Activated CD4-positive, alpha-beta memory T cell treated with anti-CD3 and anti-CD28 coated beads for 36 hours (primary cell): ENCODE measurements at regions not wholly inside any gene's neighbourhood (a gene's known extent, or its start where the extent isn't known, plus 50 kb on each side); places are given as distances from the start of the nearest gene placed in this dataset.

ENCODE experiments used
- CTCF ChIA-PET: fragments of 350-600 bp; sonication (Branson Sonifier 250); formaldehyde crosslinking; loops from one replicate; lab custom pipeline; 2021; ENCODE audit warnings: antibody characterized with exemption, inconsistent platforms; lab: Charles Lee
- POLR2A ChIA-PET: fragments of 350-600 bp; sonication (Branson Sonifier 250); formaldehyde crosslinking; loops from one replicate; lab custom pipeline; 2021; ENCODE audit warnings: antibody characterized with exemption; lab: Charles Lee
- DNase-seq: peaks from one replicate; pipeline ENCODE4 v3.0.0-alpha.2; 2020
- H3K27ac Mint-ChIP-seq: one replicate; pipeline ENCODE4 v1.8.0; 2021; ENCODE audit warnings: mixed read lengths
- H3K27me3 Mint-ChIP-seq: one replicate; pipeline ENCODE4 v1.8.0; 2021; ENCODE audit warnings: mixed read lengths
- H3K36me3 Mint-ChIP-seq: one replicate; pipeline ENCODE4 v1.8.0; 2021; ENCODE audit warnings: mixed read lengths
- H3K4me1 Mint-ChIP-seq: one replicate; pipeline ENCODE4 v1.8.0; 2021; ENCODE audit warnings: low read depth, mixed read lengths
- H3K4me3 Mint-ChIP-seq: one replicate; pipeline ENCODE4 v1.8.0; 2021; ENCODE audit warnings: mild to moderate bottlenecking, mixed read lengths
- H3K9me3 Mint-ChIP-seq: one replicate; pipeline ENCODE4 v1.8.0; 2021; ENCODE audit warnings: mixed read lengths
- intact Hi-C: fragments of 100-400 bp; cut with micrococcal nuclease; formaldehyde crosslinking; loops from one replicate; pipeline ENCODE4 v1.15.1; 2023

- Mint-ChIP-seq H3K9me3 (peaks cover 15% of the 10 kb centered on the region), H3K4me3 (no peak overlapping the region), H3K27ac (no peak overlapping the region), H3K27me3 (no peaks in the 10 kb centered on the region), H3K36me3 (no peaks in the 10 kb centered on the region), H3K4me1 (no peaks in the 10 kb centered on the region)
- DNase-seq, result no peak
- intact Hi-C loops, result no loop called here
- POLR2A ChIA-PET, result no interaction called here
- CTCF ChIA-PET, result no interaction called here
Measured at GRCh38 chr2:180071797-180072196, 64.7 kb upstream of the CWC22 start.

GRCh38 chr2:180063494-180064092 is 56.5 kb upstream of the CWC22 start:
- Mint-ChIP-seq H3K36me3 (no peaks in the 10 kb centered on the region), H3K27me3 (peaks cover 2% of the 10 kb centered on the region), H3K4me3 (no peak overlapping the region), H3K4me1 (no peaks in the 10 kb centered on the region), H3K9me3 (no peaks in the 10 kb centered on the region), H3K27ac (no peak overlapping the region)
- ChIA-PET CTCF (no interaction called here), POLR2A (no interaction called here)
- no peak for DNase-seq
- intact Hi-C loops, result no loop called here

- peaks cover 2% of the 10 kb centered on the region for H3K27me3 Mint-ChIP-seq
- no peak overlapping the region for H3K4me3 Mint-ChIP-seq
- ChIA-PET POLR2A (no interaction called here), CTCF (no interaction called here)
- no peaks in the 10 kb centered on the region for H3K9me3 Mint-ChIP-seq
- no peak for DNase-seq
- H3K27ac Mint-ChIP-seq, result no peak overlapping the region
- intact Hi-C loops, result no loop called here
- H3K36me3 Mint-ChIP-seq, result no peaks in the 10 kb centered on the region
- no peaks in the 10 kb centered on the region for H3K4me1 Mint-ChIP-seq
Measured at GRCh38 chr2:180062178-180062577, 55.1 kb upstream of the CWC22 start.

- CTCF ChIA-PET, result no interaction called here
- Mint-ChIP-seq H3K36me3 (no peaks in the 10 kb centered on the region), H3K9me3 (no peaks in the 10 kb centered on the region), H3K27me3 (peaks cover 2% of the 10 kb centered on the region), H3K27ac (no peak overlapping the region), H3K4me1 (no peaks in the 10 kb centered on the region), H3K4me3 (no peak overlapping the region)
- POLR2A ChIA-PET, result no interaction called here
- intact Hi-C loops, result no loop called here
- no peak for DNase-seq
Measured at GRCh38 chr2:180061546-180061945, 54.4 kb upstream of the CWC22 start.

GRCh38 chr2:180061085-180061484 is 54.0 kb upstream of the CWC22 start:
- no peak overlapping the region for H3K4me3 Mint-ChIP-seq
- ChIA-PET CTCF (no interaction called here), POLR2A (no interaction called here)
- intact Hi-C loops, result no loop called here
- peaks cover 2% of the 10 kb centered on the region for H3K27me3 Mint-ChIP-seq
- H3K9me3 Mint-ChIP-seq, result no peaks in the 10 kb centered on the region
- no peak overlapping the region for H3K27ac Mint-ChIP-seq
- no peaks in the 10 kb centered on the region for H3K4me1 Mint-ChIP-seq
- H3K36me3 Mint-ChIP-seq, result no peaks in the 10 kb centered on the region
- no peak for DNase-seq

- no peak overlapping the region for H3K27ac Mint-ChIP-seq
- ChIA-PET CTCF (no interaction called here), POLR2A (no interaction called here)
- DNase-seq, result no peak
- peaks cover 5% of the 10 kb centered on the region for H3K9me3 Mint-ChIP-seq
- no peak overlapping the region for H3K4me3 Mint-ChIP-seq
- H3K36me3 Mint-ChIP-seq, result no peaks in the 10 kb centered on the region
- intact Hi-C loops, result no loop called here
- H3K4me1 Mint-ChIP-seq, result no peaks in the 10 kb centered on the region
- H3K27me3 Mint-ChIP-seq, result no peaks in the 10 kb centered on the region
Measured at GRCh38 chr2:180058993-180059392, 51.9 kb upstream of the CWC22 start.

- H3K9me3 Mint-ChIP-seq, result peaks cover 9% of the 10 kb centered on the region
- CTCF ChIA-PET, result no interaction called here
- no peaks in the 10 kb centered on the region for H3K36me3 Mint-ChIP-seq
- no peak for DNase-seq
- H3K4me3 Mint-ChIP-seq, result no peak overlapping the region
- intact Hi-C loops, result no loop called here
- H3K27me3 Mint-ChIP-seq, result peaks cover 3% of the 10 kb centered on the region
- H3K4me1 Mint-ChIP-seq, result no peaks in the 10 kb centered on the region
- H3K27ac Mint-ChIP-seq, result no peak overlapping the region
- POLR2A ChIA-PET, result no interaction called here
Measured at GRCh38 chr2:180057706-180058412, 50.8 kb upstream of the CWC22 start.
